ENCODE measurements at regions not wholly inside any gene's neighbourhood (a gene's known extent, or its start where the extent isn't known, plus 50 kb on each side); places are given as distances from the start of the nearest gene placed in this dataset.

DNA sequence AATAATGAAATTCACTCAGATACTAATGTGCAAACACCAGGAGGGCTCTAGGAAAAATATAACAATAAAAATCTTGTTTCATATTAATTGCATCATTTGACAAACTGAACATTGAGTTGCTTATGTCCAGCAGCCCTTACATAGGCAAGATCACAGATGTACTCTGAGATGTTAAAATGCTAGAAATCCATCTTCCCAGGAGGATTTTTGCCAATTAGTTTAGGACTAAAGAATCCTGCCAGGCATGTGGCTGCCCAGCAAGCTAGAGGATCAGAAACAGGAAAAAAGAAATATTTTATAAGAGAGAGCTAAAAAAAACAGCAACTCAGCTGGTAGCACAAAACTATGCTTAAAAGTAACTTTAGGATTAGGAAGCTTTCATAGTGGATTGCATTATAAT is 407.8 kb downstream of the NXPH1 start:
- TF ChIP-seq, protein P1, sequence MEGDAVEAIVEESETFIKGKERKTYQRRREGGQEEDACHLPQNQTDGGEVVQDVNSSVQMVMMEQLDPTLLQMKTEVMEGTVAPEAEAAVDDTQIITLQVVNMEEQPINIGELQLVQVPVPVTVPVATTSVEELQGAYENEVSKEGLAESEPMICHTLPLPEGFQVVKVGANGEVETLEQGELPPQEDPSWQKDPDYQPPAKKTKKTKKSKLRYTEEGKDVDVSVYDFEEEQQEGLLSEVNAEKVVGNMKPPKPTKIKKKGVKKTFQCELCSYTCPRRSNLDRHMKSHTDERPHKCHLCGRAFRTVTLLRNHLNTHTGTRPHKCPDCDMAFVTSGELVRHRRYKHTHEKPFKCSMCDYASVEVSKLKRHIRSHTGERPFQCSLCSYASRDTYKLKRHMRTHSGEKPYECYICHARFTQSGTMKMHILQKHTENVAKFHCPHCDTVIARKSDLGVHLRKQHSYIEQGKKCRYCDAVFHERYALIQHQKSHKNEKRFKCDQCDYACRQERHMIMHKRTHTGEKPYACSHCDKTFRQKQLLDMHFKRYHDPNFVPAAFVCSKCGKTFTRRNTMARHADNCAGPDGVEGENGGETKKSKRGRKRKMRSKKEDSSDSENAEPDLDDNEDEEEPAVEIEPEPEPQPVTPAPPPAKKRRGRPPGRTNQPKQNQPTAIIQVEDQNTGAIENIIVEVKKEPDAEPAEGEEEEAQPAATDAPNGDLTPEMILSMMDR (IDR thresholded peaks at IDR 0.05; ENCODE audit: borderline replicate concordance, extremely low read depth, low read length, poor library complexity, severe bottlenecking), result no peak
- TF ChIP-seq EZH2 (IDR thresholded peaks at IDR 0.05; ENCODE audit: borderline replicate concordance, low read depth, low read length, severe bottlenecking), result no peak
